HepG2 (cell line): ENCODE measurements at regions not wholly inside any gene's neighbourhood (a gene's known extent, or its start where the extent isn't known, plus 50 kb on each side); places are given as distances from the start of the nearest gene placed in this dataset.

Experiments
- DDIT3 ChIP-seq: sonication (generic); formaldehyde crosslinking; IDR thresholded peaks from 2 replicates; pipeline ENCODE4 v1.4.0; 2020; ENCODE audit warnings: mild to moderate bottlenecking, missing genetic modification reagents
- DPF2 ChIP-seq: sonication (generic); formaldehyde crosslinking; IDR thresholded peaks from 2 replicates; pipeline ENCODE4 v1.4.0; 2020; ENCODE audit warnings: mild to moderate bottlenecking, low read depth, missing genetic modification reagents, borderline replicate concordance
- ZNF501 ChIP-seq: sonication (generic); formaldehyde crosslinking; IDR thresholded peaks from 2 replicates; pipeline ENCODE4 v1.5.1; 2020; ENCODE audit warnings: mild to moderate bottlenecking, moderate library complexity, missing genetic modification reagents
- ZNF580 ChIP-seq: IDR thresholded peaks from 2 replicates; pipeline ENCODE4 v1.6.1; 2016; ENCODE audit warnings: low read depth, borderline replicate concordance

GRCh38 chr14:29037411-29037810 lies 270.8 kb downstream of the FOXG1 start:
- TF ChIP-seq ZNF501 (CRISPR knock-in tag) (no peak), DDIT3 (CRISPR knock-in tag) (no peak), DPF2 (no peak), ZNF580 (CRISPR knock-in tag) (no peak)
